ENCODE measurements at regions not wholly inside any gene's neighbourhood (a gene's known extent, or its start where the extent isn't known, plus 50 kb on each side); places are given as distances from the start of the nearest gene placed in this dataset.

GRCh38 chr9:129278391-129279237 lies 100.6 kb upstream of the IER5L start:
- no peak for DNase-seq
- CTCF ChIA-PET, result no interaction called here
- H3K27ac Mint-ChIP-seq, result no peak overlapping the region

GRCh38 chr9:129276486-129277230 lies 98.6 kb upstream of the IER5L start:
- Mint-ChIP-seq H3K4me1 (peaks cover 17% of the 10 kb centered on the region), H3K27ac (no peak overlapping the region), H3K4me3 (no peak overlapping the region), H3K27me3 (peaks cover 60% of the 10 kb centered on the region), H3K36me3 (no peaks in the 10 kb centered on the region), H3K9me3 (no peaks in the 10 kb centered on the region)
- CTCF ChIA-PET, result no interaction called here
- DNase-seq, result peak; percentile 17

More at GRCh38 chr9:129278391-129279237, 100.6 kb upstream of the IER5L start:
- no peak overlapping the region for H3K4me3 Mint-ChIP-seq
- H3K4me1 Mint-ChIP-seq, result peaks cover 3% of the 10 kb centered on the region
- H3K27me3 Mint-ChIP-seq, result peaks cover 53% of the 10 kb centered on the region
- H3K36me3 Mint-ChIP-seq, result no peaks in the 10 kb centered on the region
- no peaks in the 10 kb centered on the region for H3K9me3 Mint-ChIP-seq

GRCh38 chr9:129275626-129276247 lies 97.7 kb upstream of the IER5L start:
- peaks cover 27% of the 10 kb centered on the region for H3K4me1 Mint-ChIP-seq
- no peaks in the 10 kb centered on the region for H3K36me3 Mint-ChIP-seq
- H3K4me3 Mint-ChIP-seq, result no peak overlapping the region
- no peak overlapping the region for H3K27ac Mint-ChIP-seq
- H3K27me3 Mint-ChIP-seq, result peaks cover 60% of the 10 kb centered on the region
- DNase-seq, result no peak
- CTCF ChIA-PET, result no interaction called here
- no peaks in the 10 kb centered on the region for H3K9me3 Mint-ChIP-seq

- no peak overlapping the region for H3K27ac Mint-ChIP-seq
These were observed 96.1 kb upstream of the IER5L start for GRCh38 chr9:129273941-129274684.

GRCh38 chr9:129273136-129273895 lies 95.3 kb upstream of the IER5L start:
- H3K9me3 Mint-ChIP-seq, result no peaks in the 10 kb centered on the region
- CTCF ChIA-PET, result no interaction called here
- DNase-seq, result no peak
- H3K27ac Mint-ChIP-seq, result no peak overlapping the region
- peaks cover 44% of the 10 kb centered on the region for H3K4me1 Mint-ChIP-seq
- peaks cover 50% of the 10 kb centered on the region for H3K27me3 Mint-ChIP-seq
- no peaks in the 10 kb centered on the region for H3K36me3 Mint-ChIP-seq
- H3K4me3 Mint-ChIP-seq, result no peak overlapping the region

More at GRCh38 chr9:129273941-129274684, 96.1 kb upstream of the IER5L start:
- no peaks in the 10 kb centered on the region for H3K36me3 Mint-ChIP-seq
- H3K27me3 Mint-ChIP-seq, result peaks cover 55% of the 10 kb centered on the region
- peaks cover 39% of the 10 kb centered on the region for H3K4me1 Mint-ChIP-seq
- H3K9me3 Mint-ChIP-seq, result no peaks in the 10 kb centered on the region
- H3K4me3 Mint-ChIP-seq, result no peak overlapping the region
- no peak for DNase-seq
- CTCF ChIA-PET, result no interaction called here

GRCh38 chr9:129272348-129273025 lies 94.4 kb upstream of the IER5L start:
- H3K27me3 Mint-ChIP-seq, result peaks cover 49% of the 10 kb centered on the region
- no peak overlapping the region for H3K4me3 Mint-ChIP-seq
- CTCF ChIA-PET, result no interaction called here
- H3K4me1 Mint-ChIP-seq, result peaks cover 44% of the 10 kb centered on the region
- no peaks in the 10 kb centered on the region for H3K9me3 Mint-ChIP-seq
- no peaks in the 10 kb centered on the region for H3K36me3 Mint-ChIP-seq
- no peak for DNase-seq
- no peak overlapping the region for H3K27ac Mint-ChIP-seq

- peak overlapping the region; percentile 36 for H3K4me3 Mint-ChIP-seq
These were observed 92.9 kb upstream of the IER5L start for GRCh38 chr9:129270903-129271431.

GRCh38 chr9:129270205-129270604 lies 92.1 kb upstream of the IER5L start:
- Mint-ChIP-seq H3K9me3 (no peaks in the 10 kb centered on the region), H3K27me3 (peaks cover 45% of the 10 kb centered on the region), H3K4me1 (peaks cover 44% of the 10 kb centered on the region), H3K27ac (peak overlapping the region; percentile 90), H3K4me3 (peak overlapping the region; percentile 36), H3K36me3 (no peaks in the 10 kb centered on the region)
- CTCF ChIA-PET, result no interaction called here
- DNase-seq, result peak; percentile 82

More at GRCh38 chr9:129270903-129271431, 92.9 kb upstream of the IER5L start:
- H3K9me3 Mint-ChIP-seq, result no peaks in the 10 kb centered on the region
- peaks cover 44% of the 10 kb centered on the region for H3K4me1 Mint-ChIP-seq
- CTCF ChIA-PET, result no interaction called here
- H3K27ac Mint-ChIP-seq, result peak overlapping the region; percentile 90
- peak; percentile 41 for DNase-seq
- no peaks in the 10 kb centered on the region for H3K36me3 Mint-ChIP-seq
- H3K27me3 Mint-ChIP-seq, result peaks cover 50% of the 10 kb centered on the region

GRCh38 chr9:129267141-129267540 lies 89.1 kb upstream of the IER5L start:
- Mint-ChIP-seq H3K4me1 (peaks cover 39% of the 10 kb centered on the region), H3K4me3 (no peak overlapping the region), H3K27ac (no peak overlapping the region), H3K36me3 (no peaks in the 10 kb centered on the region), H3K27me3 (peaks cover 36% of the 10 kb centered on the region), H3K9me3 (no peaks in the 10 kb centered on the region)
- DNase-seq, result no peak
- CTCF ChIA-PET, result no interaction called here

- peaks cover 39% of the 10 kb centered on the region for H3K4me1 Mint-ChIP-seq
- H3K27ac Mint-ChIP-seq, result no peak overlapping the region
- CTCF ChIA-PET, result no interaction called here
These were observed 88.5 kb upstream of the IER5L start for GRCh38 chr9:129266536-129266935.

GRCh38 chr9:129264388-129264787 lies 86.3 kb upstream of the IER5L start:
- peaks cover 37% of the 10 kb centered on the region for H3K4me1 Mint-ChIP-seq
- no peak overlapping the region for H3K27ac Mint-ChIP-seq
- no peaks in the 10 kb centered on the region for H3K9me3 Mint-ChIP-seq
- no peak overlapping the region for H3K4me3 Mint-ChIP-seq
- CTCF ChIA-PET, result no interaction called here
- peaks cover 64% of the 10 kb centered on the region for H3K27me3 Mint-ChIP-seq
- no peak for DNase-seq
- H3K36me3 Mint-ChIP-seq, result no peaks in the 10 kb centered on the region

More at GRCh38 chr9:129266536-129266935, 88.5 kb upstream of the IER5L start:
- Mint-ChIP-seq H3K9me3 (no peaks in the 10 kb centered on the region), H3K36me3 (no peaks in the 10 kb centered on the region), H3K27me3 (peaks cover 42% of the 10 kb centered on the region), H3K4me3 (no peak overlapping the region)
- DNase-seq, result no peak

GRCh38 chr9:129263836-129264235 lies 85.8 kb upstream of the IER5L start:
- DNase-seq, result no peak
- CTCF ChIA-PET, result no interaction called here
- Mint-ChIP-seq H3K27me3 (peaks cover 69% of the 10 kb centered on the region), H3K4me3 (no peak overlapping the region), H3K9me3 (no peaks in the 10 kb centered on the region), H3K36me3 (no peaks in the 10 kb centered on the region), H3K27ac (no peak overlapping the region), H3K4me1 (peaks cover 39% of the 10 kb centered on the region)

GRCh38 chr9:129262261-129262660 lies 84.2 kb upstream of the IER5L start:
- Mint-ChIP-seq H3K27ac (no peak overlapping the region), H3K27me3 (peaks cover 80% of the 10 kb centered on the region), H3K36me3 (no peaks in the 10 kb centered on the region), H3K4me1 (peaks cover 45% of the 10 kb centered on the region), H3K4me3 (no peak overlapping the region), H3K9me3 (no peaks in the 10 kb centered on the region)
- CTCF ChIA-PET, result interaction anchor here (1.5 kb wide), 1 partner anchor 90 kb away, joined by 3 read pairs; no protein-coding TSS in a partner anchor
- DNase-seq, result no peak

All from activated naive CD4-positive, alpha-beta T cell treated with anti-CD3 and anti-CD28 coated beads, Interleukin-2, amount 10 ng/mL, durations not matched to agents 7 days and 5 days (primary cell).